GM10248 (cell line): ENCODE measurements at regions not wholly inside any gene's neighbourhood (a gene's known extent, or its start where the extent isn't known, plus 50 kb on each side); places are given as distances from the start of the nearest gene placed in this dataset.

ENCODE experiments used
- CTCF ChIA-PET: fragments of 300-600 bp; sonication (Branson Sonifier 250); formaldehyde crosslinking; extraction: SDS; loops from one replicate; lab custom pipeline; 2021; ENCODE audit warnings: antibody characterized with exemption; lab: Yijun Ruan, JAX
- POLR2A ChIA-PET: fragments of 350-650 bp; sonication (Branson Sonifier 250); formaldehyde crosslinking; extraction: SDS; loops from one replicate; lab custom pipeline; 2020; ENCODE audit warnings: antibody characterized with exemption; lab: Yijun Ruan, JAX
- DNase-seq: peaks from one replicate; pipeline ENCODE4 v3.0.0; 2012; ENCODE audit errors: extremely low spot score
- CTCF ChIP-seq: IDR thresholded peaks from 2 replicates; pipeline ENCODE4 v1.5.1; 2012; ENCODE audit warnings: mild to moderate bottlenecking, low read depth; ENCODE audit errors: extremely low read depth, missing control alignments, control extremely low read depth

DNA sequence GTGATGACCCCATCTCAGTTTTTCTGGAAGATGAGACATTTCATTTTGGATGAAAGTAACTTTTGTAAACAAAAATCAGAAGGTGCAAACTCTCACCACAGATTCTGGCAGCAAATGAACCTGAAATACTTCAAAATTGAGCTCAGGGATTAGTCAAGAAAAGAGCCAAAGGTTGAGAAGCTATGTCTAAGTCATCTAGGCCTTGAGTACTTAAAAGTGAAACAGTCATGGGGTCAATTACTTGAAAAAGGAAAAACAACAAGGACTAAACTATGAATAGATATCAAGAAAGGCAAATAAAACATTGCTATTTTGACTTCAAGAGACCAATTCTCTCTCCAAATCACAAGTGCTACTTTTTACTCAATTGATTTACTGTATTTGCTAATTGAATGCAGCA is 285.1 kb downstream of the RBM43 start:
- TF ChIP-seq CTCF = no peak
- no peak for DNase-seq
- POLR2A ChIA-PET = no interaction called here
- CTCF ChIA-PET = no interaction called here

DNA sequence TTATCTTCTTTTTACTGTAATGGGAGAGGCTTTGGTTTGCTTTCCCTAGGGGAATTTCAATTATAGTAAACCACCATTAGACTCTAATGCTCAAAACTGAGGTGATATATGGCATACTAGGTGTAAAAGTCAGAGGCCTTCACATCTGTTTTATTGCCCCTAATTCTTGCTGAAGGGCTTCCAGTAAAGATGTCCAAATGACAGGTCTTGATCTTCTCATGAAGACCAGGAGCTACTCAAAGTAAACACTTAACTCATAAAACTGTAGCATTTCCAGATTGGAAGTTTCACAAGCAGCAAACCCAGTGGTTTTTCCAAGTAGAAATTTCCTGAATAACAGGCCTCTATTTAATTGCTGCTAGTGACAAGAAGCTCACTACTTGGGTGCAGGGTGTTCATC is 286.8 kb downstream of the RBM43 start:
- CTCF ChIA-PET = interaction anchor here (0.9 to 1.0 kb wide), 2 partner anchors 9 to 23 kb away, joined by 3 read pairs; no protein-coding TSS in a partner anchor

GRCh38 chr2:150974234-150974633 is 287.4 kb downstream of the RBM43 start:
- ChIA-PET POLR2A (no interaction called here), CTCF (interaction anchor here (0.9 to 1.0 kb wide), 2 partner anchors 9 to 23 kb away, joined by 3 read pairs; no protein-coding TSS in a partner anchor)
- DNase-seq = no peak
- TF ChIP-seq CTCF = no peak

More for the DNA sequence above, 286.8 kb downstream of the RBM43 start:
- no peak for TF ChIP-seq CTCF
- DNase-seq = no peak
- POLR2A ChIA-PET = no interaction called here

- POLR2A ChIA-PET = no interaction called here
- TF ChIP-seq CTCF = no peak
- DNase-seq = no peak
- CTCF ChIA-PET = interaction anchor here (1.4 kb wide), 1 partner anchor 12 kb away, joined by 3 read pairs; no protein-coding TSS in a partner anchor
These were observed 289.8 kb downstream of the RBM43 start for GRCh38 chr2:150971910-150972309.

- ChIA-PET POLR2A (no interaction called here), CTCF (no interaction called here)
- no peak for DNase-seq
- no peak for TF ChIP-seq CTCF
These were observed 298.3 kb downstream of the RBM43 start for GRCh38 chr2:150963336-150963735.

GRCh38 chr2:150955231-150955630 is 306.4 kb downstream of the RBM43 start:
- DNase-seq = no peak
- ChIA-PET POLR2A (no interaction called here), CTCF (no interaction called here)
- TF ChIP-seq CTCF = no peak
